Activated CD4-positive, alpha-beta T cell treated with anti-CD3 and anti-CD28 coated beads, Interleukin-2, amount 10 ng/mL, durations not matched to agents 7 days and 5 days (primary cell): ENCODE measurements at regions not wholly inside any gene's neighbourhood (a gene's known extent, or its start where the extent isn't known, plus 50 kb on each side); places are given as distances from the start of the nearest gene placed in this dataset.

Source experiments
- CTCF ChIA-PET: fragments of 350-600 bp; sonication (Branson Sonifier 250); formaldehyde crosslinking; loops from one replicate; lab custom pipeline; 2021; ENCODE audit warnings: antibody characterized with exemption; lab: Charles Lee
- POLR2A ChIA-PET: fragments of 350-600 bp; sonication (Branson Sonifier 250); formaldehyde crosslinking; loops from one replicate; lab custom pipeline; 2021; ENCODE audit warnings: antibody characterized with exemption; lab: Charles Lee
- DNase-seq: peaks from one replicate; pipeline ENCODE4 v3.0.0-alpha.2; 2020
- H3K27ac Mint-ChIP-seq: one replicate; pipeline ENCODE4 v1.8.0; 2021; ENCODE audit warnings: mild to moderate bottlenecking, moderate library complexity, mixed read lengths
- H3K27me3 Mint-ChIP-seq: one replicate; pipeline ENCODE4 v1.8.0; 2021; ENCODE audit warnings: mixed read lengths
- H3K36me3 Mint-ChIP-seq: one replicate; pipeline ENCODE4 v1.8.0; 2021; ENCODE audit warnings: low read depth, mixed read lengths
- H3K4me1 Mint-ChIP-seq: one replicate; pipeline ENCODE4 v1.8.0; 2021; ENCODE audit warnings: mixed read lengths
- H3K4me3 Mint-ChIP-seq: one replicate; pipeline ENCODE4 v1.8.0; 2021; ENCODE audit warnings: mild to moderate bottlenecking, moderate library complexity, mixed read lengths
- H3K9me3 Mint-ChIP-seq: one replicate; pipeline ENCODE4 v1.8.0; 2021; ENCODE audit warnings: mixed read lengths

DNA sequence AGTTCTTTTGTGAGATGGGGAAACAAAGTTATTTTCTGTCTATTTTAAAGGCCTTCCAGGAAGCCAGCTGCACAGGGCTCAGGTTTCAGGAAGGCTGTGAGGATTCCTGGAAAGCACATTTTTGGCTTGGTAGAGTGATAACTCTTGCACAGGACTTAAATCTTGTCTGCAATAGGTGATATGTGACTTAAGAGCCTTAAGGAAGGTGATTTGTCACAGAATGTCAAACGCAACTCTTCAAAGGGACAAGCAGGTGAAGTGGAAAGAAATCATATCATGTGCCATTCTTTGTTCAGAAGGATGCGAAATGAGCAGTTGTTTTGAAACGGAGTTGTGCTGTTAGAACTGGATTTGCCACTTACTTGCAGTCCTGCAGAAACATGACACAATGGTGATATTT, 459.3 kb downstream of the MAT2B start:
- no peak overlapping the region for H3K27ac Mint-ChIP-seq
- no peak for DNase-seq
- ChIA-PET CTCF (no interaction called here), POLR2A (no interaction called here)
- H3K27me3 Mint-ChIP-seq: no peaks in the 10 kb centered on the region
- H3K4me3 Mint-ChIP-seq: no peak overlapping the region
- no peaks in the 10 kb centered on the region for H3K36me3 Mint-ChIP-seq
- no peaks in the 10 kb centered on the region for H3K9me3 Mint-ChIP-seq
- H3K4me1 Mint-ChIP-seq: no peaks in the 10 kb centered on the region

GRCh38 chr5:163967268-163967667, 461.8 kb downstream of the MAT2B start:
- no peaks in the 10 kb centered on the region for H3K9me3 Mint-ChIP-seq
- H3K36me3 Mint-ChIP-seq: no peaks in the 10 kb centered on the region
- ChIA-PET POLR2A (no interaction called here), CTCF (no interaction called here)
- H3K27me3 Mint-ChIP-seq: no peaks in the 10 kb centered on the region
- no peak overlapping the region for H3K4me3 Mint-ChIP-seq
- no peak overlapping the region for H3K27ac Mint-ChIP-seq
- DNase-seq: no peak
- H3K4me1 Mint-ChIP-seq: no peaks in the 10 kb centered on the region

DNA sequence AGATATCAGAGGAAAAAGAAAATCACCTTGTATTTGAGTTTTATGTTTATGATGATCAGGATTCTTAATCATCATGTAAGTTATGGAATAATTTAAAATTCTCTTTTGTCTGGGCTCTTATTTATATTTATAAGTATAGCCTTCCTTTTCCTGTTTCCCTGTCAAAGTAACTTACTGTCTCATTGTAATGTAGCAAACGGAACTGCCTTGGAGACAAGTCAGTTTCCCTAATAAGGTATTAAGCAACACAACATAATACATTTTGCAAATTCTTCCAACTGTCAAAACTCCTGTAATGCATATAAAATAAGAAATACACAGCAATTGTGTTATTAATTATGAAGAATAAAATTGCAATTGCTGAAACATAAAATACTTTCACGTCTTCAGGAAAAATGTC, 463.2 kb downstream of the MAT2B start:
- Mint-ChIP-seq H3K4me1 (no peaks in the 10 kb centered on the region), H3K9me3 (no peaks in the 10 kb centered on the region), H3K4me3 (no peak overlapping the region), H3K36me3 (no peaks in the 10 kb centered on the region), H3K27me3 (no peaks in the 10 kb centered on the region), H3K27ac (no peak overlapping the region)
- no peak for DNase-seq
- ChIA-PET POLR2A (no interaction called here), CTCF (no interaction called here)

DNA sequence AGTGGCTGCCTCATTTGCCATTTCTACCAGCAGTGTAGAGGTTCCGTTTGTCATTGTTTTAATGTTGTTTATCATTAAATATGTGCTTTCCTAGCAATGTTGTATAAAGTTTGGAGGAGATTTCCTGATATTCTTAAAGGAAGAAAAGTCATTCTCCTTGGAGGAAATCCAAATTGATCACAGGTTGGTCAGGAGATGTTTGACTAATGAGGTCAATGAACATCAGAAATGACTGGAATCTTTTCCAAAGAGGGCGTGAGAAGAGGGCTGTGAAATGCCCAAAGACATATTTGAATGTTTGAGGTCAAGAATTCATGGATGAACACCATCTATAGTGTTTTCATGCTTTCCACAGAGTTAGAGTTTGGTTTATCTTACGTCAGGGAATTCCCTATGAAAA, 471.3 kb downstream of the MAT2B start:
- ChIA-PET POLR2A (no interaction called here), CTCF (no interaction called here)
- Mint-ChIP-seq H3K9me3 (no peaks in the 10 kb centered on the region), H3K4me1 (no peaks in the 10 kb centered on the region), H3K36me3 (no peaks in the 10 kb centered on the region), H3K27me3 (no peaks in the 10 kb centered on the region), H3K27ac (no peak overlapping the region), H3K4me3 (no peak overlapping the region)
- DNase-seq: no peak

DNA sequence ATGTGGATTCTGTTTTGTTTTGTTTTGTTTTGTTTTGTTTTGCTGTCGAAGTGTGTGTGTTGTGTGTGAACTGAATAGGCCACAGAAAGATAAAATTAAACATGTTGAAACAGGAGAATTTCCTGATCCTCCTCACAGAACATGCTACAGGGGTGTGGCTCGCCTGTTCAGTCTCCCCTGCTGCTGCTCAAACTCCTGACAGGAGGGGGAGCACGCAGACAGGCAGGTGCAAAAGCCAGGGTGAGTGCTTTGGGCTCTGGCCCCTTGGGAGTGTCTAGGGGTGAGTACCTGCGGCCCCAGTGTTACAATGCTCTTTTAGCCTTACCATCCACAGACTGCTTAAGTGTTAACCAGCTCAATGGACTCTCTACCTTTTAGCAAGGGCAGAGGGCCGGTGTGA, 473.5 kb downstream of the MAT2B start:
- POLR2A ChIA-PET: no interaction called here
- no peak overlapping the region for H3K27ac Mint-ChIP-seq
- DNase-seq: no peak
- no peaks in the 10 kb centered on the region for H3K9me3 Mint-ChIP-seq
- no peak overlapping the region for H3K4me3 Mint-ChIP-seq
- no peaks in the 10 kb centered on the region for H3K4me1 Mint-ChIP-seq
- no peaks in the 10 kb centered on the region for H3K36me3 Mint-ChIP-seq
- CTCF ChIA-PET: no interaction called here
- no peaks in the 10 kb centered on the region for H3K27me3 Mint-ChIP-seq

GRCh38 chr5:163988566-163988965, 483.1 kb downstream of the MAT2B start:
- CTCF ChIA-PET: no interaction called here
- no peaks in the 10 kb centered on the region for H3K36me3 Mint-ChIP-seq

GRCh38 chr5:163993126-163993525, 487.7 kb downstream of the MAT2B start:
- Mint-ChIP-seq H3K36me3 (no peaks in the 10 kb centered on the region), H3K27me3 (no peaks in the 10 kb centered on the region), H3K4me1 (no peaks in the 10 kb centered on the region), H3K4me3 (no peak overlapping the region), H3K27ac (no peak overlapping the region), H3K9me3 (peaks cover 3% of the 10 kb centered on the region)
- ChIA-PET POLR2A (no interaction called here), CTCF (no interaction called here)
- no peak for DNase-seq

More at GRCh38 chr5:163988566-163988965, 483.1 kb downstream of the MAT2B start:
- no peak overlapping the region for H3K27ac Mint-ChIP-seq
- H3K4me3 Mint-ChIP-seq: no peak overlapping the region
- DNase-seq: no peak
- POLR2A ChIA-PET: no interaction called here
- no peaks in the 10 kb centered on the region for H3K4me1 Mint-ChIP-seq
- no peaks in the 10 kb centered on the region for H3K27me3 Mint-ChIP-seq
- H3K9me3 Mint-ChIP-seq: peaks cover 3% of the 10 kb centered on the region

DNA sequence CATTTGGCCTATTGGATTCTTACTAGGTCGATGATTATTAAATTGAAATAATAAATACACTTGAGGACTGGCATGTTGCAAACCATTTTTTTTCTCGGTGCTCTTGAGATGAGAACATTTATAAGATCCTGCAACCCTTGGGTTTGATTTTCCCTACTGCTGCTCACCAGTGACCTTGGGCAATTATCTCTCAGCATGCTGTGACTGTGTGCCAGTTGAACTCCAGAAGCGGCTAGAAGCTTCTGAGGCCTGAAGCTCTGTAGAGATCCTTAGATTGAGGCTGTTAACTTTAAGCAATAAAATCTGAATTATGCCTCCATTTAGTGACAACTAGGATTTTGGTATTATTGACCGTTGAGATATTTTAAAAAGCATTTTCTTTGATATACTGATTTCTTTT, 489.8 kb downstream of the MAT2B start:
- H3K4me1 Mint-ChIP-seq: no peaks in the 10 kb centered on the region
- POLR2A ChIA-PET: no interaction called here
- CTCF ChIA-PET: no interaction called here
- H3K36me3 Mint-ChIP-seq: no peaks in the 10 kb centered on the region
- H3K9me3 Mint-ChIP-seq: peaks cover 3% of the 10 kb centered on the region
- no peak overlapping the region for H3K4me3 Mint-ChIP-seq
- no peaks in the 10 kb centered on the region for H3K27me3 Mint-ChIP-seq
- H3K27ac Mint-ChIP-seq: no peak overlapping the region
- DNase-seq: no peak

DNA sequence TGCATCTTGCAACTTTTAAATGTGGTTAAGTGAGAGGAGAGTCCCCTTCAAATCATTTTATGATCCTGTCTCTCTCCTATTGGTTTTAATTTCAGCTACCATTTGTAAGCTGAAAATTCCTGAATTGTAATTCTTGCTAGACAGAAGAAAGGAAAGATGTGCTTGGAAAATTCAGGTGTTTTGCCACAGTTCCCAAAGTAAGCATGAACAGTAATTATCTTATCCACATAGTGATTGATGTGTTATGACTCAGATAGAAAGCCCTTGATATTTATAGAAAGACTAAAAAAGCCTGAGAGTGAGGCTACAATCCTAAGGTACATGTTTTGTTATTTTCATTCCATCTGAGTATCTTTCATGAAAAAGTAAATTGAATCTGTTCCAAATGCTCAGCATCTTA, 492.5 kb downstream of the MAT2B start:
- Mint-ChIP-seq H3K27me3 (no peaks in the 10 kb centered on the region), H3K9me3 (peaks cover 3% of the 10 kb centered on the region), H3K36me3 (no peaks in the 10 kb centered on the region), H3K27ac (no peak overlapping the region), H3K4me3 (no peak overlapping the region), H3K4me1 (no peaks in the 10 kb centered on the region)
- ChIA-PET CTCF (no interaction called here), POLR2A (no interaction called here)
- DNase-seq: no peak

GRCh38 chr5:164000241-164000640, 494.8 kb downstream of the MAT2B start:
- POLR2A ChIA-PET: no interaction called here
- Mint-ChIP-seq H3K36me3 (no peaks in the 10 kb centered on the region), H3K9me3 (peaks cover 3% of the 10 kb centered on the region), H3K4me3 (no peak overlapping the region), H3K4me1 (no peaks in the 10 kb centered on the region), H3K27me3 (no peaks in the 10 kb centered on the region), H3K27ac (no peak overlapping the region)
- CTCF ChIA-PET: no interaction called here
- DNase-seq: no peak

- Mint-ChIP-seq H3K36me3 (no peaks in the 10 kb centered on the region), H3K27me3 (no peaks in the 10 kb centered on the region), H3K27ac (no peak overlapping the region), H3K9me3 (peaks cover 3% of the 10 kb centered on the region), H3K4me3 (no peak overlapping the region), H3K4me1 (no peaks in the 10 kb centered on the region)
- ChIA-PET CTCF (no interaction called here), POLR2A (no interaction called here)
- DNase-seq: no peak
Measured at GRCh38 chr5:164000819-164001218, 495.4 kb downstream of the MAT2B start.

GRCh38 chr5:164002214-164002613, 496.8 kb downstream of the MAT2B start:
- CTCF ChIA-PET: no interaction called here
- H3K9me3 Mint-ChIP-seq: peaks cover 3% of the 10 kb centered on the region

DNA sequence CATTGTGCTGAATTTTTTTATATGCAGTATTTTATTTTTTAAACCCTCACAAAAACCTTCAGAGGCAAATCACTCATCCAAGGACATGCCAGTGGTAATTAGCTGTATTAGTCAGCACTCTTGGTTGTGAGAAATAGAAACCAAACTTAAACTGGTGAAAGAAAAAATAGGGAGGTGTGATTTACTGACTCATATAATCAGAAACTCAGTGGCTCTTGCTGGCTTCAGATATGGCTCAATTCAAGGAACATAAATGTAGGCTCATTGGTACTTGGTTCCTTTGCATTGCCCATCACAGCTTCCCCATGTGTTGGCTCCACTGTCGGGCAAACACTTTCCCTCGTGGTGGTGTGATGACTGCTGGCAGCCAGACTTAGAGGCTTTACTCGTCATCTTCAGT, 497.2 kb downstream of the MAT2B start:
- H3K4me1 Mint-ChIP-seq: no peaks in the 10 kb centered on the region
- ChIA-PET CTCF (no interaction called here), POLR2A (no interaction called here)
- DNase-seq: no peak
- no peaks in the 10 kb centered on the region for H3K27me3 Mint-ChIP-seq
- H3K9me3 Mint-ChIP-seq: no peaks in the 10 kb centered on the region
- no peaks in the 10 kb centered on the region for H3K36me3 Mint-ChIP-seq
- H3K27ac Mint-ChIP-seq: no peak overlapping the region
- H3K4me3 Mint-ChIP-seq: no peak overlapping the region

More at GRCh38 chr5:164002214-164002613, 496.8 kb downstream of the MAT2B start:
- Mint-ChIP-seq H3K27me3 (no peaks in the 10 kb centered on the region), H3K27ac (no peak overlapping the region), H3K4me3 (no peak overlapping the region), H3K36me3 (no peaks in the 10 kb centered on the region), H3K4me1 (no peaks in the 10 kb centered on the region)
- POLR2A ChIA-PET: no interaction called here
- no peak for DNase-seq

DNA sequence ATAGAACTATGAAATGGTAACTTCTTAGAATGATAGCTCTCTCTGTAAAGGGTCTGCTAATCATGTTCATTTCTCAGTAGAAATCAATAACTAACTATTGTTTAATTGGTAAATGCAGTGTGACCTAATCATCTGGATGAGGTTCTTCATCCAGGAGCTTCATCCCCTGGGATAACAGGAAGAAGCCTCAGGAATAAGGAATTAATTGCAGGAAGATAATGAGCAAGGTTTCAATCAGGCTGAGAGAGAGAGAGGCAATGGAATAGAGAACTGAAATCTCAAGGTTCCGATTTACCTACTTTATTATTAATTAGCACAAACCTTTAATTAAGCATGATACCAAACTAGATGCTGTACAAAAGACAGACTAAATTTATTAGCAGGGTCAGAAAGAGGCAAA, 499.7 kb downstream of the MAT2B start:
- Mint-ChIP-seq H3K9me3 (no peaks in the 10 kb centered on the region), H3K27ac (no peak overlapping the region), H3K36me3 (no peaks in the 10 kb centered on the region), H3K4me3 (no peak overlapping the region), H3K4me1 (no peaks in the 10 kb centered on the region), H3K27me3 (no peaks in the 10 kb centered on the region)
- ChIA-PET POLR2A (no interaction called here), CTCF (no interaction called here)
- DNase-seq: no peak
